22Rv1 (cell line): ENCODE measurements at regions not wholly inside any gene's neighbourhood (a gene's known extent, or its start where the extent isn't known, plus 50 kb on each side); places are given as distances from the start of the nearest gene placed in this dataset.

Source experiments
- ZFX ChIP-seq: fragments of 450-650 bp; IDR thresholded peaks from 2 replicates; pipeline ENCODE4 v1.6.1; 2017; ENCODE audit warnings: antibody characterized with exemption, borderline replicate concordance
- TF ChIP-seq, protein P1 (sequence below): fragments of 450-650 bp; IDR thresholded peaks from 2 replicates; pipeline ENCODE4 v1.5.1; 2017; ENCODE audit warnings: mild to moderate bottlenecking

DNA sequence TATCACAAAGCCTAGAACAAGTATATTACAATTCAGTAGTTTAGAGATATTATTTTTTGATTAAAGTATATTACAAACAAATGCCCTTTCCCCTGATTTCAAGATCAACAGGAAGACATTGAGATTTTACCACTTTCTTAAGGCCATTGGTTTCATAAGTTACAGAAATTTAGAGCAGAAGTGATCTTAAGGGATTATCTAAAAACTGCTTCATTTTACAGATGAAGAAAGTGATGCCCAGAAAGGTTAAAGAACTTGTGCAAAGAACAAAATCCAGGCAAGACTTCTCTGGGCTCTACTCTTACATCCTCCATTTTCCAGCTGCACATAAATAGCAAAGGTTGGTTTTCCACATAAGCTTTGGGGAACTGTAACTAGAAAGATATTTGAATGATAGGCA, 87.5 kb downstream of the DUSP6 start:
- TF ChIP-seq, protein P1, sequence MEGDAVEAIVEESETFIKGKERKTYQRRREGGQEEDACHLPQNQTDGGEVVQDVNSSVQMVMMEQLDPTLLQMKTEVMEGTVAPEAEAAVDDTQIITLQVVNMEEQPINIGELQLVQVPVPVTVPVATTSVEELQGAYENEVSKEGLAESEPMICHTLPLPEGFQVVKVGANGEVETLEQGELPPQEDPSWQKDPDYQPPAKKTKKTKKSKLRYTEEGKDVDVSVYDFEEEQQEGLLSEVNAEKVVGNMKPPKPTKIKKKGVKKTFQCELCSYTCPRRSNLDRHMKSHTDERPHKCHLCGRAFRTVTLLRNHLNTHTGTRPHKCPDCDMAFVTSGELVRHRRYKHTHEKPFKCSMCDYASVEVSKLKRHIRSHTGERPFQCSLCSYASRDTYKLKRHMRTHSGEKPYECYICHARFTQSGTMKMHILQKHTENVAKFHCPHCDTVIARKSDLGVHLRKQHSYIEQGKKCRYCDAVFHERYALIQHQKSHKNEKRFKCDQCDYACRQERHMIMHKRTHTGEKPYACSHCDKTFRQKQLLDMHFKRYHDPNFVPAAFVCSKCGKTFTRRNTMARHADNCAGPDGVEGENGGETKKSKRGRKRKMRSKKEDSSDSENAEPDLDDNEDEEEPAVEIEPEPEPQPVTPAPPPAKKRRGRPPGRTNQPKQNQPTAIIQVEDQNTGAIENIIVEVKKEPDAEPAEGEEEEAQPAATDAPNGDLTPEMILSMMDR: no peak
- no peak for TF ChIP-seq ZFX
